A673 (cell line): ENCODE measurements at regions not wholly inside any gene's neighbourhood (a gene's known extent, or its start where the extent isn't known, plus 50 kb on each side); places are given as distances from the start of the nearest gene placed in this dataset.

Experiments
- CTCF ChIP-seq: fragments of 300-800, 200-600 bp; sonication (generic); conservative IDR thresholded peaks from 2 replicates; pipeline ENCODE4 v1.5.1; 2017; ENCODE audit warnings: low read depth, mild to moderate bottlenecking, antibody characterized with exemption, low read length, moderate library complexity, mixed read lengths
- EZH2 ChIP-seq: fragments of 200-600 bp; sonication (generic); IDR thresholded peaks from 2 replicates; pipeline ENCODE4 v1.6.1; 2017; ENCODE audit warnings: borderline replicate concordance, low read depth, mild to moderate bottlenecking, mixed read lengths, antibody characterized with exemption, low read length; ENCODE audit not compliant: poor library complexity, severe bottlenecking

- TF ChIP-seq CTCF: no peak
- TF ChIP-seq EZH2: no peak
Observed at GRCh38 chr6:71125216-71125615, 163.4 kb upstream of the OGFRL1 start.
